Effector CD4-positive, alpha-beta T cell (primary cell): ENCODE measurements at regions not wholly inside any gene's neighbourhood (a gene's known extent, or its start where the extent isn't known, plus 50 kb on each side); places are given as distances from the start of the nearest gene placed in this dataset.
A peak's percentile ranks its signal among the peaks of the same experiment; 100 is the strongest.

Experiments used
- DNase-seq: peaks from one replicate; pipeline ENCODE4 v3.0.0-alpha.2; 2020

- DNase-seq, result no peak
These were observed 59.7 kb upstream of the BCOR start for GRCh38 chrX:40157228-40158035.

GRCh38 chrX:40156470-40157227 lies 58.9 kb upstream of the BCOR start:
- DNase-seq, result no peak

- DNase-seq, result no peak
These were observed 58.1 kb upstream of the BCOR start for GRCh38 chrX:40155589-40156469.

DNA sequence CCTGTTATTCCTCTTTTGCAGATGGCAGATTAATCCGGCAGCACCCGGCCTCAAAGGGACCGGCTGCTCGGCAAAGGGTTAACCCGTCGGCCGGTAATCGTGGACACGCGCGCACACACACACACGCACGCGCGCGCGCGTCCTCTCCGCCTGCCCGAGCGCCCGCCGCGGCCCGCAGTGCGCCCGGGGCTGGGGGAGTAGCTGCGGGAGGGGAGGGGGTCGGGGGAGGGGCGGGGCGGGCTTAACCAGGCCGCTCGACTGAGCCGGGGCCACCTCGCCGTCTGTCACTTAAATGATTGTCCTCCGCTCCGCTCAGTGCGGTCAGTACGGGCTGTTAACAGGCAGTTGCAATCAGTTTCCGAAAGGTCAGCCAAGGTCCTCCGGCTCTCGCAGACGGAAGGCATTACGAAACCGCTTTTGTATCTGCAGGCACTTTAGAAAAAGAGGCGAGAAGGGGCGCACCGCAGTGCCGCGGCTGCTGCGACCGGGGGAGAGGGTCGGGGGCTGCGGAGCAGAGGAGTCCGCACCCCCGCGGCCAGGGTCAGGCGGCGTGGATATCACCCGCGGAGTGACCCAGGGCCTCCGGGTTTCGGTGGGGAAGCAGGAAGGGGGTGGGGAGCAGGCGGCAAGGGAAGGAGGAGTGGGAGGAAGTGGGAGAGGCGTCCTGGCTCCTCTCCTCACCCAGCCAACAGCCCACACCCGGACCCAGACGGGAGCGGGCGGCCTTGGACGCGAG lies 57.3 kb upstream of the BCOR start:
- DNase-seq, result no peak

DNA sequence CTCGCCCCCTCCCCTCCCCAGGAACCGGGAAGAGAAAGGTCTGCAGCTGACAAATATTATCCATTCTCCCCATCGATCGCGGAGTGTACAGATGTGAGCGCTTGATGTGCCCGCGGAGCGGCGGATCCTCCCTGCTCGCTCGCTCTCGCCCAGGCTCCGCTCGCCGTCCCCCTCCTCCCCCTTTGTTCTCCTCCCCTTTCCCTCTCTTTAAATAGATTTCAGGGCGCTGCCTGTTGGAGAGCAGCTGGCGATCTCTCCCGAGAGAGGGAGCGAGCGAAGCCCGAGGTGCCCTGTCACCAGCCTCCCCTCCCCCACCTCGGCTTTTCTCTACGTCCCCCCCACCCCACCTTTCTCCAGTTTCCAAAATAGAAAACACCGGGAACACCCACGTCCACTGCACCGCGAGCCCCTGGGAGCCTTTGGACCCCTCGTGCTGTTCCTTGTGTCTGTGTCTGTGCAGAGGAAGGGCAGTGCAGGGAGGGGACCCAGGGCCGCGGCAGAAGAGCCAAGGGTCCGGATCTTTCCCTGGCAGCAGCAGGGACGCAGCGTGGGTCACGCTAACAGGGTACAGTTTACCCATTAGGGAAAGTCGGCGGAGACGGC lies 56.6 kb upstream of the BCOR start:
- DNase-seq, result no peak

- peak; percentile 50 for DNase-seq
These were observed 55.8 kb upstream of the BCOR start for GRCh38 chrX:40153345-40154249.

- no peak for DNase-seq
These were observed 55.1 kb upstream of the BCOR start for GRCh38 chrX:40152741-40153344.

DNA sequence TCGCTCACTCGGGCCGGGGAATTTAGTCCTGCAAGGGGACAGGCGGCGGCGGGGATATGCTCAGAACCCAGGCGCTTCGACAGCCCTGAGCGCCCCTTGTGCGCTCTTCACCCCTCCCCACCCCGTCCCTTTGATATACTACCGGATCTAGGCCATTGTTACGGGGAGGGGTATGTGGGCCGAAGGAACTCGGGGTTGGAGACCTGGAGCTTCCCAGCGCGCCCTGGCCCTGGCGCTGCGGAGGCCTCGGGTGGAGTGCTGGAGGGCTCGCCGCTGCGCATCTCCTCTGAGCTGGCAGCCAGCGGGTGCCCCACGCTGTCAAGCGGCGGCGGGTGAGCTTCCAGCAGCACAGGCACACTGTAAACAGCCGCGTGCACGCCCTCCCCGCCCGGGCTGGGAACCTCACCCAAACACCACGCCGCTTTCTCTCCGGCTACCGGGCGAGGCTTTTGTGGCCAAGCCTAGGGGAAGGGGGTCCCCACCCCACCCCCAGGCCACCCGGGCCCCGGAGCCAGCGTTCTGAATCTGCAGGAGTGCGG lies 54.5 kb upstream of the BCOR start:
- DNase-seq, result no peak

- no peak for DNase-seq
These were observed 53.7 kb upstream of the BCOR start for GRCh38 chrX:40151211-40152172.

DNA sequence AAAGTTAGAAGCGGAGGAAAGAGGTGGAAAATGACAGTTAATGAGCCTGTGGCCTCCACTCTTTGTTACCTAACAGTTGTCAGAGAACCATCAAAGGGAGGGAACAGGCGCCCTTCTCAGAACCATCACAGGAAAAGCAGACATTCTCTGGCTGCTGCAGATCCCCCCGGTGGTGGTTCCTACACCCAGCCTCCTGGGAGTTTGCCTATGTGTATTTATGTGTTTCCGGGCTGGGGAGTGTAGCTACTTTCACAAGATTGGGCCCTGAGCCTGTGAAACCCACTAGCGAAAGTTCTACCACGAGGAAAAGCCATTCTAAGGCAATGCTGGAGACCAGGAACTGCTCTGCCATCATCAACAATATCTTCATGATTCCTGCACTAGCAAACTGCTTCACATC lies 52.7 kb upstream of the BCOR start:
- no peak for DNase-seq

DNA sequence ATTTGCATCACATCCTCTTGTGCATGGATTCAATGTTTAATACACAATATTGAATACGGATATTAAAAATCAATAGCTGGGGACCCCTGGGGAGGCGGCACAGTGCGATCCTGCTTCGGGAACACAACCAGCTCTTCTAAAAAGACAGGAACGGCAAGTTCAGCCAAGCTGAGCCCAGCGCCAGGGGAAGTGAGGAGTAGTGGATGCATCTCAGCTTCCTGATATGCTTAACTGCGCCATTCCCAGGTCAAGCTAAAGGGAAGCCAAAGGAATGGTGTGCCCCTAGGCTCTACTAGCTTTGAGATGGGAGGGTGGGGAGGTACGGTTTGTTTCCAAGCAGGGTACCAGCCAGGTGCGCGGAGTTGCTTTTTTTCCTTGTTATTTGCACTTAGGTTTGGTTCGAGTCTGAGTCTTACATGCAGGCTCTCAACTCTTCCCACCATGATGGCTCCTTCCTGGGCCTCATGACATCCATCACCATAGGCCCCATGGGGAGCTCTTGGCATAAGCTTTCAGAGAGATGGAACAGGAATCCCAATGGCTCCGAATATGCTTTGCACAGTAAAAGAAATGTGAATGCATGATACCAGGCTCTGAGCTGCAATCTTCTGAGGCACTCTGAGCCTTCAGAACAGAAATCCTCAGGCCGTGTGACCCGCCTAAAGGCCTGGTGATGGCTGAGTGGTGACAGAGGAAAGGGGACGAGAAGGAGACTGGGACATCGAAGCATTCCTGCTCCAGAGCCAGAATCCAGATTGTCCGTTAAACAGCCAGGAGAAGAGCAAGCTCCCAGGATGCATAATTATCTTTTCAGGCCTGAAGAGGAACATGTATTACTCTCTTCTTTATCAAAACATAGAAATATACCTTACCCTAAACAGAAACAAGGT lies 51.8 kb upstream of the BCOR start:
- DNase-seq, result no peak

DNA sequence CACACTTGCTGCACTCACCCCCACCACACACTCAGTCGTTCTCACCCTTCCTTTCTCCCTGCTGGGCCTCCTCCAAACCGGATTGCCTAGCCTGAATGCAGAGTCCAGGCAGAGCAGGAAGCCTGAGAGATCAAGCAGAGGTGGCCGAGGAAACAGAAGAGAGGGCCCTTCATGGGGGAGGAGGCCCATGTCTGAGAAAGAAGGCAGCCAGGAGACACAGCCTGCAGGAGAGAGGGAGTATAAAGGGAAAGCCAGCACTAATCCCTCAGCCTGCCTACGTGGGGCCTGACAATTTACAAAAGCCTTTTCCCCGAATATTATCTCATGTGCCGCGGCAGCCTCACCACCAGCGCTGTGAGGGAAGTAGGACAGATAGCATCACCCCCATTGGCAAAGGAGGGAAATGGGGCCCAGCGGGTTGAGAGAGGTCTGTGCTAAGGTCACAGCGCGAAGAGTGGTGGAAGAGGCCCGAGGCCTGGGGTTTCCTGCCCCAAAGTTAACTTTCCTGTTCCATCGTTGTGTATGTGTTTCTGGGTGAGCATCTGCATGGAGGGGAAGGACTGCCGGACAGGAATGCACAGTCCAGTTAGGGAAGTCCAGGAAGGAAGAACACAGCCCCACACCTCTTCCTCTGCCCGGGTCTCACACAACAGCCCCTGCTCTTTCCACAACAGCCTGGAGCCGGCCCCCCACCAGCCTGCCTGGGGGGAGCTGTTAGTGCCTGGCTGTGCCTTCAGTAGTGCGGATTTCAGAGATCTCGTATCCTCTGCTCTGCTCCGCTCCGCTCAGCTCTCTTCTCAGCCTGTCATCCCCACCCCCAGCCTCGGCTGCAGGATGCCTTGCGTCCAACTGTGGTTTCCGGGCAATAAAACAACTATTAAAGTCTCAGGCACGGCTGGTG lies 50.9 kb upstream of the BCOR start:
- no peak for DNase-seq

- DNase-seq, result no peak
These were observed 50.2 kb upstream of the BCOR start for GRCh38 chrX:40147971-40148370.
